Central memory CD8-positive, alpha-beta T cell (primary cell): ENCODE measurements at regions not wholly inside any gene's neighbourhood (a gene's known extent, or its start where the extent isn't known, plus 50 kb on each side); places are given as distances from the start of the nearest gene placed in this dataset.
"Not testable (repeated sequence)": the region's sequence is repeated elsewhere in the genome, so short reads cannot be mapped to it uniquely, and the experiment has no call there.

Source experiments
- ATAC-seq: fragments of 150-1000 bp; cut with Tn5 transposase; replicated peaks from 2 replicates; pipeline ENCODE4 v1.10.0; 2022; ENCODE audit warnings: mild to moderate bottlenecking, moderate FRiP score, moderate number of reproducible peaks; ENCODE audit not compliant: poor library complexity, severe bottlenecking; ENCODE audit errors: extremely low read depth
- DNase-seq, 2 donors: peaks; one replicate each; pipeline ENCODE4 v3.0.0; 2021; ENCODE audit warnings: low spot score in 2 of 2
- H3K27ac Mint-ChIP-seq: one replicate; pipeline ENCODE4 v1.8.0; 2022; ENCODE audit warnings: low read depth, mild to moderate bottlenecking, moderate library complexity, mixed read lengths
- H3K27me3 Mint-ChIP-seq: one replicate; pipeline ENCODE4 v1.8.0; 2022; ENCODE audit warnings: mixed read lengths
- H3K36me3 Mint-ChIP-seq: one replicate; pipeline ENCODE4 v1.8.0; 2022; ENCODE audit warnings: mild to moderate bottlenecking, moderate library complexity, mixed read lengths; ENCODE audit not compliant: insufficient read depth
- H3K4me1 Mint-ChIP-seq: one replicate; pipeline ENCODE4 v1.8.0; 2022; ENCODE audit warnings: mixed read lengths
- H3K4me3 Mint-ChIP-seq: one replicate; pipeline ENCODE4 v1.8.0; 2022; ENCODE audit warnings: mild to moderate bottlenecking, moderate library complexity, mixed read lengths
- H3K9me3 Mint-ChIP-seq: one replicate; pipeline ENCODE4 v1.8.0; 2022; ENCODE audit warnings: mixed read lengths

DNA sequence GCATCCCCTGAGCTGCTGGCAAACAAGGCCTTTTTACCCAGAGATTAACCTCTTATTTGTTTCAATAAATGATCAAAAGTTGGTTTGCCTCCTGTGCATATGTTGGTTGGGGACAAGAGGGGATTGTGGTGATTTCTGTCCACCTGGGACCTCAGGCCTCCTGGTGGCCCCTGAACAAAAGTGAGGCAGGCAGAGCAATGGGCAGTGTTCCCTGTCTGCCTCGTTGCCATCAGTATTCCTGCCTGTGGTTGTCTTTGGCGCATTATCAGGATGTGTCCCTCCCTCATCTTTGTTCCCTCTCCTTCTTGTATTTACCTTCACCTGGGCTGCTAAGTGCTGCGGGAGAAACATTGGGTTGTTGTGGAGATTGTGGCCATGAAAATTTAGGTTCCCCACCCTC, 65.3 kb upstream of the DRD5 start:
- Mint-ChIP-seq H3K27me3 (peaks cover 31% of the 10 kb centered on the region), H3K4me1 (no peaks in the 10 kb centered on the region), H3K36me3 (no peaks in the 10 kb centered on the region), H3K4me3 (no peak overlapping the region), H3K9me3 (no peaks in the 10 kb centered on the region), H3K27ac (no peak overlapping the region)
- no peak for DNase-seq
- ATAC-seq, result no peak

- H3K4me1 Mint-ChIP-seq, ATAC-seq, H3K27ac Mint-ChIP-seq, H3K9me3 Mint-ChIP-seq, DNase-seq, H3K36me3 Mint-ChIP-seq, H3K4me3 Mint-ChIP-seq: not testable (repeated sequence)
- H3K27me3 Mint-ChIP-seq, result peaks cover 40% of the 10 kb centered on the region
Observed at GRCh38 chr4:9718246-9718939, 63.0 kb upstream of the DRD5 start.

DNA sequence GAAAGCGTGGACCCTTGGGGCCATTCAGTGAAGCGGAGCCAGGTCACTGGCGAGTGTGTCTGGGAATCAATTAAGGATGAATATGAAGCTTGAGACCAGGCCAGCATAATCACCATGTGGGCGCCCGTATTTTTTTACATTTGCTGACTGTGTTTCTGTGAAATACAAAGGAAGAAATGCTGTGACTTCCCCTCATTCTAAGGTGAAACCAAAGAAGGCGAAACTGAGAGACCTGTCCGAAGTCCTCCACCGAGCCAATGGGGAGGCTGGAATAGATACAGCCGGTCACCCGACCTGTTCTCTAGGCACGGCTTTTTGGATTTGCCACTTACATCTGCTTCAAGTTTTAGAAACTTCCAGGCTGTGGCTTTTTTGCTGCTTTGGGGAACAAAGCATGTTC, 59.3 kb upstream of the DRD5 start:
- H3K9me3 Mint-ChIP-seq, DNase-seq, H3K4me1 Mint-ChIP-seq, H3K27ac Mint-ChIP-seq, H3K4me3 Mint-ChIP-seq, H3K36me3 Mint-ChIP-seq, ATAC-seq: not testable (repeated sequence)
- peaks cover 50% of the 10 kb centered on the region for H3K27me3 Mint-ChIP-seq
